GM23338 (cell line): ENCODE measurements at regions not wholly inside any gene's neighbourhood (a gene's known extent, or its start where the extent isn't known, plus 50 kb on each side); places are given as distances from the start of the nearest gene placed in this dataset.

ENCODE experiments used
- ATAC-seq: fragments of 200-7000 bp; cut with Tn5 transposase; 3 replicates; pipeline ENCODE4 v1.9.1; 2020
- DNase-seq: peaks from one replicate; pipeline ENCODE4 v3.0.0-alpha.2; 2015; ENCODE audit warnings: low spot score
- H2AFZ ChIP-seq: fragments of 200-600 bp; sonication (generic); 2 replicates; pipeline ENCODE4 v1.8.0; 2016; ENCODE audit warnings: antibody characterized with exemption, mild to moderate bottlenecking, moderate library complexity
- H3F3A ChIP-seq: fragments of 200-600 bp; sonication (generic); replicated peaks from 2 replicates; pipeline ENCODE4 v1.8.0; 2017; ENCODE audit warnings: antibody characterized with exemption, mixed run types, low read depth
- H3K27ac ChIP-seq: fragments of 200-600 bp; sonication (generic); 2 replicates; pipeline ENCODE4 v1.6.1; 2016; ENCODE audit warnings: low read depth
- H3K27me3 ChIP-seq: fragments of 200-600 bp; sonication (generic); 2 replicates; pipeline ENCODE4 v1.8.0; 2016; ENCODE audit warnings: mild to moderate bottlenecking, mixed run types, moderate library complexity; ENCODE audit not compliant: insufficient read depth
- H3K36me3 ChIP-seq: fragments of 200-600 bp; sonication (generic); 2 replicates; pipeline ENCODE4 v1.8.0; 2016; ENCODE audit warnings: mild to moderate bottlenecking; ENCODE audit not compliant: insufficient read depth
- H3K4me1 ChIP-seq: fragments of 200-600 bp; sonication (generic); 2 replicates; pipeline ENCODE4 v1.8.0; 2016; ENCODE audit warnings: mild to moderate bottlenecking, moderate library complexity; ENCODE audit not compliant: insufficient read depth
- H3K4me2 ChIP-seq: fragments of 200-600 bp; sonication (generic); 2 replicates; pipeline ENCODE4 v1.7.1; 2017; ENCODE audit warnings: mixed run types
- H3K4me3 ChIP-seq: fragments of 200-600 bp; sonication (generic); 2 replicates; pipeline ENCODE4 v1.6.1; 2016; ENCODE audit warnings: mixed run types
- H3K79me2 ChIP-seq: fragments of 200-600 bp; sonication (generic); replicated peaks from 2 replicates; pipeline ENCODE4 v1.8.0; 2017; ENCODE audit warnings: mild to moderate bottlenecking; ENCODE audit not compliant: insufficient read depth
- H3K9me2 ChIP-seq: fragments of 200-600 bp; sonication (generic); 2 replicates; pipeline ENCODE4 v1.8.0; 2017; ENCODE audit not compliant: insufficient read depth
- H4K20me1 ChIP-seq: fragments of 200-600 bp; sonication (generic); replicated peaks from 2 replicates; pipeline ENCODE4 v1.8.0; 2017; ENCODE audit warnings: mild to moderate bottlenecking; ENCODE audit not compliant: insufficient read depth
- H3K27ac Mint-ChIP-seq: 2 replicates; pipeline ENCODE4 v1.8.0; 2020; ENCODE audit warnings: inconsistent platforms, mild to moderate bottlenecking, moderate library complexity, mixed read lengths
- H3K27me3 Mint-ChIP-seq: 3 replicates; pipeline ENCODE4 v1.8.0; 2022; ENCODE audit warnings: low read depth, mild to moderate bottlenecking, moderate library complexity, mixed read lengths, inconsistent platforms; ENCODE audit not compliant: insufficient read depth, poor library complexity
- H3K36me3 Mint-ChIP-seq: 3 replicates; pipeline ENCODE4 v1.8.0; 2021; ENCODE audit warnings: low read depth, mild to moderate bottlenecking, inconsistent platforms, moderate library complexity, mixed read lengths
- H3K4me1 Mint-ChIP-seq: 3 replicates; pipeline ENCODE4 v1.8.0; 2020; ENCODE audit warnings: mild to moderate bottlenecking, inconsistent platforms, mixed read lengths
- H3K4me3 Mint-ChIP-seq: 3 replicates; pipeline ENCODE4 v1.8.0; 2021; ENCODE audit warnings: moderate library complexity, mild to moderate bottlenecking, inconsistent platforms, mixed read lengths
- H3K9me3 Mint-ChIP-seq: 3 replicates; pipeline ENCODE4 v1.8.0; 2020; ENCODE audit warnings: moderate library complexity, mild to moderate bottlenecking, inconsistent platforms, mixed read lengths
- ETS1 ChIP-seq: IDR thresholded peaks from 2 replicates; pipeline ENCODE4 v1.6.1; 2016; ENCODE audit warnings: antibody characterized with exemption
- EZH2 ChIP-seq: fragments of 200-600 bp; sonication (generic); IDR thresholded peaks from one replicate; pipeline ENCODE4 v1.8.0; 2017; ENCODE audit warnings: antibody characterized with exemption, mild to moderate bottlenecking, low read depth; ENCODE audit not compliant: unreplicated experiment
- EZH2phosphoT487 ChIP-seq: fragments of 200-600 bp; sonication (generic); IDR thresholded peaks from one replicate; pipeline ENCODE4 v1.8.1; 2018; ENCODE audit warnings: antibody characterized with exemption; ENCODE audit not compliant: unreplicated experiment
- JUNB ChIP-seq: IDR thresholded peaks from one replicate; pipeline ENCODE4 v1.6.1; 2016; ENCODE audit warnings: antibody characterized with exemption; ENCODE audit not compliant: unreplicated experiment
- NANOG ChIP-seq: IDR thresholded peaks from 2 replicates; pipeline ENCODE4 v1.6.1; 2016; ENCODE audit warnings: antibody characterized with exemption, borderline replicate concordance
- POLR2AphosphoS5 ChIP-seq: IDR thresholded peaks from 2 replicates; pipeline ENCODE4 v1.6.1; 2016; ENCODE audit warnings: antibody characterized with exemption, low read depth
- REST ChIP-seq: IDR thresholded peaks from one replicate; pipeline ENCODE4 v1.6.1; 2018; ENCODE audit warnings: antibody characterized with exemption; ENCODE audit not compliant: unreplicated experiment
- STAT1 ChIP-seq: IDR thresholded peaks from one replicate; pipeline ENCODE4 v1.6.1; 2016; ENCODE audit warnings: antibody characterized with exemption; ENCODE audit not compliant: unreplicated experiment
- ZNF114 ChIP-seq: fragments of 250-450 bp; sonication (Bioruptor Pico); IDR thresholded peaks from 2 replicates; pipeline ENCODE4 v1.5.0; 2020; ENCODE audit warnings: mild to moderate bottlenecking, moderate library complexity
- ZNF331 ChIP-seq: fragments of 250-450 bp; sonication (Bioruptor Pico); IDR thresholded peaks from 2 replicates; pipeline ENCODE4 v1.5.0; 2020; ENCODE audit warnings: low read depth, mild to moderate bottlenecking, moderate library complexity
- ZNF462 ChIP-seq: fragments of 250-450 bp; sonication (Bioruptor Pico); IDR thresholded peaks from 2 replicates; pipeline ENCODE4 v1.5.0; 2020; ENCODE audit warnings: mild to moderate bottlenecking, moderate library complexity
- TF ChIP-seq, protein P1 (sequence below), 2 experiments: fragments of 200-600 bp in 1 of 2; sonication (generic) in 1 of 2; conservative IDR thresholded peaks; 2 replicates each; pipeline versions ENCODE4 v1.5.1 to v1.6.1; 2016 to 2017; ENCODE audit warnings: antibody characterized with exemption in 2 of 2, low read depth in 2 of 2, mild to moderate bottlenecking in 2 of 2, moderate library complexity in 1 of 2

DNA sequence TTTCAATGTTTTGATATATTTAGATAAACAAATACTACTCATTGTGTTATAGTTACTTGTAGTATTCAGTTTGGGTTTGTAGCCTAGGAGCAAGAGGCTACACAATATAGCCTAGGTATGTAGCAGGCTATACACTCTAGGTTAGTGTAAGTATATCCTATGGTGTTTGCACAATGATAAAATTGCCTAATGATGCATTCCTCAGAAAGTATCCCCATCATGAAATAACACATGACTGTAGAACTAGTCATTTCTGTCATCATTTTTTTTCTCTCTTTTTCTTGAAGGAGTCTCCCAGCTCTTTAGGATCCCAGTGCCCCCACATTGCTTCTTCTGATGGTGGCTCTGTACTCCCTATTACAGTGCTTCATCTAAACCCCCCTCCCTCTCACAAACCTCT lies 157.7 kb upstream of the CADPS start:
- no peaks in the 10 kb centered on the region for H3K27me3 Mint-ChIP-seq
- H3K36me3 Mint-ChIP-seq = no peaks in the 10 kb centered on the region; the same call in 2 of the 3 replicates
- Histone ChIP-seq H3K36me3 (no peaks in the 10 kb centered on the region), H3K4me3 (no peak overlapping the region), H4K20me1 (no peaks in the 10 kb centered on the region), H3K4me1 (0 out of 2 replicates have a peak, but pooled peaks cover 3% of the 10 kb centered on the region), H3K27me3 (no peaks in the 10 kb centered on the region), H3K79me2 (no peaks in the 10 kb centered on the region), H3K4me2 (no peak overlapping the region), H3F3A (no peaks in the 10 kb centered on the region), H3K9me2 (no peaks in the 10 kb centered on the region), H3K27ac (no peak overlapping the region), H2AFZ (no peak overlapping the region)
- no peak for TF ChIP-seq REST
- TF ChIP-seq EZH2phosphoT487 = no peak
- no peak for TF ChIP-seq POLR2AphosphoS5
- TF ChIP-seq NANOG = no peak
- TF ChIP-seq ZNF331 (CRISPR knock-in tag) = no peak
- TF ChIP-seq JUNB = no peak
- TF ChIP-seq STAT1 = no peak
- no peak for TF ChIP-seq ETS1
- no peak for TF ChIP-seq ZNF462 (CRISPR knock-in tag)
- TF ChIP-seq, protein P1, sequence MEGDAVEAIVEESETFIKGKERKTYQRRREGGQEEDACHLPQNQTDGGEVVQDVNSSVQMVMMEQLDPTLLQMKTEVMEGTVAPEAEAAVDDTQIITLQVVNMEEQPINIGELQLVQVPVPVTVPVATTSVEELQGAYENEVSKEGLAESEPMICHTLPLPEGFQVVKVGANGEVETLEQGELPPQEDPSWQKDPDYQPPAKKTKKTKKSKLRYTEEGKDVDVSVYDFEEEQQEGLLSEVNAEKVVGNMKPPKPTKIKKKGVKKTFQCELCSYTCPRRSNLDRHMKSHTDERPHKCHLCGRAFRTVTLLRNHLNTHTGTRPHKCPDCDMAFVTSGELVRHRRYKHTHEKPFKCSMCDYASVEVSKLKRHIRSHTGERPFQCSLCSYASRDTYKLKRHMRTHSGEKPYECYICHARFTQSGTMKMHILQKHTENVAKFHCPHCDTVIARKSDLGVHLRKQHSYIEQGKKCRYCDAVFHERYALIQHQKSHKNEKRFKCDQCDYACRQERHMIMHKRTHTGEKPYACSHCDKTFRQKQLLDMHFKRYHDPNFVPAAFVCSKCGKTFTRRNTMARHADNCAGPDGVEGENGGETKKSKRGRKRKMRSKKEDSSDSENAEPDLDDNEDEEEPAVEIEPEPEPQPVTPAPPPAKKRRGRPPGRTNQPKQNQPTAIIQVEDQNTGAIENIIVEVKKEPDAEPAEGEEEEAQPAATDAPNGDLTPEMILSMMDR (conservative IDR thresholded peaks at IDR 0.05; ENCODE audit: low read depth in 2 of 2) = no peak
- TF ChIP-seq EZH2 = no peak
- no peak for TF ChIP-seq ZNF114 (CRISPR knock-in tag)
- H3K4me1 Mint-ChIP-seq = peaks cover 10% of the 10 kb centered on the region
- no peak overlapping the region for H3K27ac Mint-ChIP-seq
- H3K4me3 Mint-ChIP-seq = no peak overlapping the region
- ATAC-seq (no peak), DNase-seq (no peak)
- H3K9me3 Mint-ChIP-seq = no peaks in the 10 kb centered on the region
